Stimulated activated CD8-positive, alpha-beta memory T cell treated with anti-CD3 and anti-CD28 coated beads, Interleukin-12 subunit alpha, Interleukin-12 subunit beta, amount 100 ng/mL, for 1 hour (primary cell): ENCODE measurements at regions not wholly inside any gene's neighbourhood (a gene's known extent, or its start where the extent isn't known, plus 50 kb on each side); places are given as distances from the start of the nearest gene placed in this dataset.
A peak's percentile ranks its signal among the peaks of the same experiment; 100 is the strongest.
"Not testable (repeated sequence)": the region's sequence is repeated elsewhere in the genome, so short reads cannot be mapped to it uniquely, and the experiment has no call there.

ENCODE experiments used
- DNase-seq: peaks from one replicate; pipeline ENCODE4 v3.0.0-alpha.2; 2020; ENCODE audit warnings: low read depth

DNA sequence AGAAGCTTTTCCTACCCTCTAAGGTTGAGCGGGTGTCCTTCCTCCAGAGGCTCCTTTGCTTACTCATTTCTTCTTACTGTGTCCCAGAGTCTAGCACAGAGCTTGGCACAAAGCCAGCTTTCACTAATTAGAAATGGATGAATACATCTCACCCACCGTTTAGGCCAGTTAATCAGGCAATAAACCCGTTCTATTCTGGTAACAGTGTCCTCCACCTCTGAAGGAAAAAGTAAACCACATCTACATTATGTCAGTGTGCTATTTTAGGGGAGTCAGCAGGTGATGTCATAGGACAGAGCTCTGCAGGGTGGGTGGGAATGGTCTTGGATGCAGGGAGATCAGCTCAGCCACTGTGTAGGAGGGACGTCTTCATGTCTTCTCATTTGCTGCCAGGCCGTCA lies 109.2 kb downstream of the OSTF1 start:
- no peak for DNase-seq

DNA sequence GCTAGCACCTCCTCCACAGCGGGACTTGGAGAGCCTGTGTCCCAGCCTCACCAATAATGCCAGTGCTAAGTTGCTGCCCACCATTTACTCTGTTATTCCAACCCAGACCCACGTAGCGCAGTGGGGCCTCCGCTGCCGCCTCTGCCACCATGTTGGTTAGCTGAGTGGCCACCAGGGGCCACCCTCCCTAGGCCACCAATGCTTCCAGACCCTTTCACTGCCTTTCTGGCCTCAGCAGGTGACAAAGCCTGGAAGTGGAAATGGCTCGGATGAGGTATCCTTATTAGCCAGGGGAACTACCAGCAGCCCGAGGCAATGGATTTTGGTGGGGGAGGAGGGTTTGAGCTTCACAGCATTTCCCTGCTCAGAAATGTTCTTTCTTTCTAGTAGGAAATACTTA lies 110.1 kb downstream of the OSTF1 start:
- DNase-seq: no peak

DNA sequence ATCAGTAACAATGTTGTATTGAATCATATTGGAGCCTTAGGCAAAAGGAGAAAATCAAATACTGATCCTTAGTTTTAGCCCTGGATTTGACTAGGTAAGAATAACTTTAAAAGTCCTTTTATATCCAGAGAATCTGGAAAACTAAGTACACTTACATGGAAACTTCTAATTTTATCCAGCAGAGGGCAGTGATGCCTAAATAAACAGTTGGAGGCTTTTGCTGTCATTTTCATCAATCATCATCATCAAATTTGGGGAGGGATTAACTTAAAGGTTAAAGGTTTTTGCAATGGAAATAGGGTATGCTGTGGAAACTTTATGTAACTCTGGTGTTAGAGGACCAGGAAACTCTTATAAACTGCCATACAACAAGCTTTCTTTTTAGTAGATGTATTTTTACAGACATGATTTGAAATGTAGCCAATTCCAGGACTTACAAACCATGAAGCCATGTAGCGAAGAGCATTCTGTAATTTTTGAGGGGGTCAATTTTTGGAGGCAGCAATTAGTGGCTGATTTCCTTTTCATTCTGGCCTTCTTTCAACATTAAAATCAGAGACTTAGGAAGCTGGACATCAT lies 112.7 kb downstream of the OSTF1 start:
- DNase-seq: no peak

DNA sequence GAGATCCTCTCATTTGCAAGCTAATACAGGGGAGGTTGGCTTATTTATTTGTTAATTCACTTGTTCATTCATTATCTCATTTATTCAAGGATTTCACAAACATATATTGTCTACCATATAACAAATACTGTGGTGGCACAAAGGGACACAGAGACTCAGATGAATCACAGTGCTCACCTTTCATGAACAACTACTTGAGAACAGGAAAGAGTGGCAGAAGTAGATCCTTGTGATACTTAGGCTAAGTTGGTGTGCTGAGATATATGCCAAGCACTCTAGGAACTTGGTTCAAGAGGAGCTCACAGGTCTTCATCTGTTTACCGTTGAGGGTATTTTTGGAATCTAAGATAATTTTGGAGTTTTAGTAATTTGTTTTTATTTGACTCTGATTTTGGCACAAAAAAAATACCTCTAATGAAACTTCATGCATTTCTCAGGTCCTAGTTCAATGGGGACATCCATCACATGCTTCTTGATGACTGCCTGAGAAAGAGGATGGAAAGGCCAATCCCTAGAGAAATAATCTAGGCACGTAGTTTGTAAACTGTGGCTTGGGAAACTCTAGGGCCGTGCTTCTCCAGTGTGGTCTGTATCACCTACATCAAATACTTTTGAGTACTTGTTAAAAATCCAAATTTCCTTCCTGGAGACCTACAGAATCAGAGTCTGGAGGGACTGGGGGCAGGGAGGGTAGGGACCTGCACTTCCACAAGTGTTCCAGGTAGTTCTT lies 113.3 kb downstream of the OSTF1 start:
- no peak for DNase-seq

DNA sequence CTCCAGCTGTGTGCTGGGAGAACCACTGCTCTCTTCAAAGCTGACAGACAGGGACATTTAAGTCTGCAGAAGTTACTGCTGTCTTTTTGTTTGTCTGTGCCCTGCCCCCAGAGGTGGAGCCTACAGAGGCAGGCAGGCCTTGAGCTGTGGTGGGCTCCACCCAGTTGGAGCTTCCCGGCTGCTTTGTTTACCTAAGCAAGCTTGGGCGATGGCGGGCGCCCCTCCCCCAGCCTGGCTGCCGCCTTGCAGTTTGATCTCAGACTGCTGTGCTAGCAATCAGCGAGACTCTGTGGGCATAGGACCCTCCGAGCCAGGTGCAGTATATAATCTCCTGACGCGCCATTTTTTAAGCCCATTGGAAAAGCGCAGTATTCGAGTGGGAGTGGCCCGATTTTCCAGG lies 119.7 kb downstream of the OSTF1 start:
- not testable (repeated sequence) for DNase-seq

DNA sequence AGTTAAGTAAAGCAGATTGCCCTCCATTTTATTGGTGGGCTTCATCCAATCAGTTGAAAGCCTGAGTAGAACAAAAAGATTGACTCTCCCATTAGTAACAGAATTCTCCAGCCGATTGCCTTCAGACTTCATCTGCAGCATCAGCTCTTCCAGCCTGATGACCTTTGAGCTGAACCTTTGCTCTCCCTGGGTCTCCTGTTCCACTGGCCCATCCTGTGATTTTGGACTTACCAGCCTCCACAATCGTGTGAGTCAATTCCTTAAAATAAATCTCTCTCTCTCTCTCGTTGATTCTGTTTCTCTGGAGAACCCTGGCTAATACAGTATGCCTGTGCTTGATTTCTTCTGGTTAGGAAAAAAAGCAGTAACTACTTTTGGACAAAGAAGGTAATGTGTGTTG lies 121.9 kb downstream of the OSTF1 start:
- no peak for DNase-seq

DNA sequence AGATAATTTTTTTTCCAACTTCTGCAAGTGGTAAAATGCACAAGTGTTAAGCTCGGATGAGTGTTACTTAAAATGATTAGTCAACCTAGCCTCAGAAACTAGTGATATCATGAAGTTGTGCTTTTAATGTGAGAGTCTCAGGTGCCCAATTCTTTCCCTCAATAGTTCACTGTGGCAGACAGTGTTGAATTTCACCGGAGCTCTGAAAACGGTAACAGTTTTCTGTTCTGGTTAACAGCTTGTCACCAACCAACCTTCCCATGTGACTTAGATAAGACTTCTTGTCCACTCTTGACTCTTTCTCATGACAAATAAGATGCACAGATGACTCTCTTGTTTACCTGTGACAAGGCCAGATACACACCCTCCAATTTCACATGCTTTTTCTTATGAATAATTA lies 125.5 kb downstream of the OSTF1 start:
- no peak for DNase-seq

DNA sequence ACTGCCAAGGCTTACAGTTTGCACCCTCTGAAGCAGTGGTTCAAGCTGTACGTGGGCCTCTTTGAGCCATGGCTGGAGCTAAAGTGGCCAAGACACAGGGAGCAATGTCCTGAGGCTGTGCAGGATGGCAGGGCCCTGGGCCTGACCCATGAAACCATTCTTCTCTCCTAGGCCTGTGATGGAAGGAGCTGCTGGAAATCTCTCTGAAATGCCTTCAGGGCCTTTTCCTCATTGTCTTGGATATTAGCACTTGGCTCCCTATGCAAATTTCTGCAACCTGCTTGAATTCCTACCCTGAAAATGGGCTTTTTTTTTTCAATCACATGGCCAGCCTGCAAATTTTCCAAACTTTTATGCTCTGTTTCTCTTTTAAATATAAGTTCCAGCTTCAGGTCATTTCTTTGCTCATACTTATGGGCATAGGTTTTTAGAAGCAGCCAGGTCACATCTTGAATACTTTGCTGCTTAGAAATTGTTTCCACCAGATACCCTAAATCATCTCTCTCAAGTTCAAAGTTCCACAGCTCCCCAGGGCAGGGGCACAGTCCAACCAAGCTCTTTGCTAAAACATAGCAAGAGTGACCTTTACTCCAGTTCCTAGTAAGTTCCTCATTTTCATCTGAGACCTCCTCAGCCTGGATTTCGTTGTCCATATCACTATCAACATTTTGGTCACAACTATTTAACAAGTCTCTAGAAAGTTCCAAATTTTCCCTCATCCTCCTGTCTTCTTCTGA lies 138.3 kb downstream of the OSTF1 start:
- DNase-seq: no peak

DNA sequence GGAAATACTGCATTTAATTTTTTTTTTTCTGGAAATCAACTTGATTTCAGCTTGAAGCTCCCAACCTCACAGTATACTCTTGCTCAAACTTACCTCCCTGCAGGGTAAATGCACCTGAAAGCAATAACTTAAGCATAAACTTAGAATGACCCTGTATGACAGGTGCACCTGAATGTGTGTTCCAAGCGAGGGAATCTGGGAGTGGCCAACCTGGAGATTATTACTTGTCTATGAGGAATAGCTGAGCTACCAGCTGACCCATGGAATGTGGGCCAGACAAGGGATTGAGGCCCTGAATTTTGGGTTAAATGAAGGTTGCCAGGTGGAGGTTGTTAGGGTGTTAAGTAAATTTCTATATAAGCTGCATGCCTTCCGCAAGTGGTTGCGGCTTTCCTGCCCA lies 140.6 kb downstream of the OSTF1 start:
- DNase-seq: no peak

DNA sequence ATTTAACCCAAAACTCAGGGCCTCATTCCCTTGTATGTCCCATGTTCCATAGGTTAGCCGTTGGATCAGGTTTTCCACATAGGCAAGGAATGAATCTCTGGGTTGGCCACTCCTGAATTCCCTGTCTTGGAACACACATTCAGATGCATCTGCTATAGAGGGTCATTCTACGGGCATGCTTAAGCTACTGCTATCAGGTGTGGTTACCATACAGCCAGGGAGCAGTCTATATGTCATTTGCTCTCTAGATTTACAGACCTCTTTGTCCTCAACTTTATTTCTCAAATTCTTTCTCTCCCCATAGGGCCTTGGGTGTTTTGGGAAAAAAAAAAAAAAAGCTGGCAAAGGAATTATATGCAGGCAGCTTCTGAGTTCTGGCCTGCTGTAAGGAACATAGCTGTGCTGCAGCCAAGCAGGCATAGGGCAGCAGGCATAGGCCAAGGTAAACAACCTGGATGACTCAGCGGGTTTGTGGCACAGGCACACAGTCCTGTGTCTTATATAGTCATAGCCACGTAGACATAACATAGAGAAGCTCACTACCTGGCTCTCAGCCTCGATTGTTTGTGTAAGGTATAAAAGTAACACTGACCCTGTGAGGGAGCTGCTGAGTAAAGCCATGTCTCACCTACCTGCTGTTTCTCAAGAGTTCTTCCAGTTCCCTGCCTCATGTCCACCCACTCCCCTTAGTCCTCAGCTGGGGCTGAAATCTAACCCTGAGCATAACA lies 141.5 kb downstream of the OSTF1 start:
- no peak for DNase-seq

DNA sequence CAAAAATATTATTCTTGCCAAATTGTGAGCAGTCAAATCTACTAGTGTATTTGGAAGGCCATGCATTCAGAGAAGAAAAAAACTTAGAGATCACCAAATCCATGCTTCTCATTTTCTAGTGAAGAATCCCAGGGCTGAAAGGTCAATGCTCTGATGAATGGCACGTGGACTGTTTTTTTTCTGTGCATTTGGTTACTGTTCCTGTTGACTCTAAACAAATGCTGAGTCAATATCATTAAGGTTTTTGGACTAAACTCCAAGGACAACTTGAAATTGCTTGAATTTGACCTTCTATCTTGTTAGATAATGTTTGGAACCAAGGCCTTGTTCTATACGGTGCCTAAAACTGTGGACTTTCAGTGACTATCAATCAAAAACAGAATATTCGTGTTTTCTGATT lies 142.2 kb downstream of the OSTF1 start:
- no peak for DNase-seq

DNA sequence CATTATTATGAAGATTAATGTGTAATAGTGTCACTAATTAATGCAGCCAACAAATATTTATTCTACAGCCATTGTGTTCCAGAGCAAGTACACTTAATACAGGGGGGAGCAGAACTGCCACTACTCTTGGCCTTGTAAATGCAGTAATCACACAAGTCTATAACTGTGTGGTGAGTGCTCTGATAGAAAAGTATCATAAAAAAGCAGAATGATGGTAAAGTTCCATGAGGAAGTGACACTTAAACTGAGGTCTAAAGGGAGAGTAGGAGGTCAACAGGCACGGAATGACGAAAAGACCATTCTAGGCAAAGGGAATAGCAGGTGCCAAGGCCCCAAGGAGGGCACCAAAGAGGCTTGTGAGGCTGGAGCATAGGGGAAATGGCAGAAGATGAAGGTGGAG lies 142.9 kb downstream of the OSTF1 start:
- DNase-seq: no peak

DNA sequence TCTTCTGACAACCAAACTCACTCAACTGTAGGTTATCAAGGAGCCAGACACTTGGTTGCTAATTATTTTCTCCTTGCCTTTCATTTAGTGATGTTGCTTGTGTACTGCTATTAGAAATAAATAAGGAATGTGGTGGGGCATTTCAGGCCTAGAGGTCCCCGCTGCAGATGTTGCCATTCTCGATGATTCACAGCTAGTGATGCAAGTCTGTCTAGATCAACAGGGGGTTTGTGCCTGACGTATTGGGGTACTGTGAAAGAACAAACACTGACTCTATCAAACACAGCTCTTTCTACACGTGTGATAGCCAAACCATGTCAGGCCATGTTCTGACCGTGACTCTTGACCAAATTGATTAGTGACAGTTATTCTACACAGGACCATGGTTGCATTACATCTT lies 144.7 kb downstream of the OSTF1 start:
- DNase-seq: no peak

DNA sequence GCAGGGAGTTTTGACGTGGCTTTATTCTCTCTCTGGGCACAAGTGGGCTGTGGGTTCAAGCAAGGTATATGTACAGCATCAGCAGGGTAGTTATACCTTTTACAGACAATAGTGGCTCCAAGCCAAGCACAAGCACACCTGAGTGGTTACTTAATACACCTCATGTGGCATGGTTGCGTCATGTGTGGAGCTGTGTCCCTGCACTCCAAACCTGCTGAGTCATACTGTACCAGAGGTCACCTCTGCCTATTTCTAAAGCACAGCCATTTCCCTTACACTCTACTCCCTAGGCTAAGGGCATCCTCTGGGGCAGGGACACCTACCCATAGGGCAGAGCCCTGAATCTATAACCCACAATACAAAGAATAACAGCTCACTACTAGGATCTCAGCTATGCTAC lies 147.3 kb downstream of the OSTF1 start:
- no peak for DNase-seq

DNA sequence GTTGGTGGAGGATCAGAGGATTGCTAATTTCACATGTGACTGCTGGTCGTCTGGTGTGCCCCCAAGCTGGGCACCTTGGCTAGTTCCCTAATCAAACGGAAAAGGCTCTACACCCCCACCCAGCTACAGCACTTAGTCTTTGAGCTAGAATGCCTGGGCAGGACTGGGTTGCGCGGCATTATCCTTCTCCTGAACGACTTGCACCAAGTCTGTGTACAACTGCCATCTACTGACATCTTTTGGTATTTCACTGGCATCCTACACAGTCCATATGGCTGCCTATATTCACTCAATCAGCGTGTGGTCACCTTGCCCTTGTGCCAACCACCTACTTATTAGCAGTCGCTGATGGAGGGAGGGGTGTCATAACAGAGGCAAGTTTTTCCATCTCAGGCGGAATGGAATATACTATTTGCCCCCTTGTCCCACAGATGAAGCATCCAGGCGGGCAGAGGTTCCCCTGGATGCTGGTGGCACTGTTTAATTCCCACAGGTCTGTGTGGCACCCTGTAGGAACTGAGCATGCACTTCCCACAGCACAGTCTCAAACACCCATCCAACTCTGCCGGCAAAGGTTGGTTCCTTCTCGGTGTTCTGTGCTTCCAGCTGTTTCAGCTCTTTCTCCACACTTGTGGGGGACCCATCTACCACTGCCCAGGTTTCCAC lies 150.1 kb downstream of the OSTF1 start:
- DNase-seq: peak; percentile 13

DNA sequence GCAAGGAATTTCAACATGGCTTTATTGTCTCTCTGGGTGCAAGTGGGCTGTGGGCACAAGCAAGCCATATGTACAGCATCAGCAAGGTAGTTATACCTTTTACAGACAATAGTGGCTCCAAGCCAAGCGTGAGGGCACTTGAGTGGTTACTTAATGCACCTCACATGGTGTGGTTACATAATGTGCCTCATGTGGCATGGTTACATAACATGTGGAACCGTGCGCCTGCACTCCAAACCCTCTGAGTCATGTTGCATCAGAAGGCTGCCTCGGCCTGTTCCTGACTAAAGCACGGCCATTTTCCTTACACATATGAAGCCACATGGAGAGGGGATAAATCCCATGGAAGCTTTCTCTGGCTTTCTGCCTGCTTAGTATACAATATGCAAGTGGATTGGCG lies 150.9 kb downstream of the OSTF1 start:
- DNase-seq: no peak

DNA sequence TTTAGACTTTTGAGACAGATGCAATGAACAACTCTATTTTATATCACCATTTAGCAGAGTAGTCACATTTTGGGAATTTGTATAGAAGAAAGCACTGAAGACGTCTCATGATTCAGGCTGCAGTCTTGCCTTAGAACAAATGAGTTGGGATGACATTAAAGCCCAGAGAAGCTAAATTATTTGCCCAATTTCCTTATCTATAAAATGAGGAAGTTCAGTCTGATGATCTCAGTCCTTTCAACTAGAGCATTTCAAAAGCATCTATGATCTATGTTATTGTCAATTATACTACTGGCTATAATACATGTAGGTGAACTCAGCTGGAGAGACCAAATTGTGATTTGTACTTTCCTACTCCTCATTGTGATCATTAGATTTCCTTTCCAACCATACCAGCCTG lies 154.1 kb downstream of the OSTF1 start:
- DNase-seq: no peak

DNA sequence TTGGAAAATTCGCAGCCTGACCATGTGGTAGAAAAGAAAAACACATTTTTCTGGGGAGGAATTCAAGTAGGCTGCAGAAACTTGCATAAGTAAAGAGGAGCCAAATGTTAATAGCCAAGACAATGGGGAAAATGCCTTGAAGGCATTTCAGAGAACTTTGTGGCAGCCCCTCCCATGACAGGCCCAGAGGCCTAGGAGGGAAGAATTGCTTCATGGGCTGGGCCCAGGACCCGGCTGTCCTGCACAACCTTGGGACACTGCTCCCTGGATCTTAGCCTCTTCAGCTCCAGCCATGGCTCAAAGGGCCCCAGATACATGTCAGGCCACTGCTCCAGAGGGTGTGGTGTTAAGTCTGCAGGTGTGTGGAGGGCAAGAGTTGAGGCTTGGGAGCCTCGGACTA lies 158.6 kb downstream of the OSTF1 start:
- no peak for DNase-seq

DNA sequence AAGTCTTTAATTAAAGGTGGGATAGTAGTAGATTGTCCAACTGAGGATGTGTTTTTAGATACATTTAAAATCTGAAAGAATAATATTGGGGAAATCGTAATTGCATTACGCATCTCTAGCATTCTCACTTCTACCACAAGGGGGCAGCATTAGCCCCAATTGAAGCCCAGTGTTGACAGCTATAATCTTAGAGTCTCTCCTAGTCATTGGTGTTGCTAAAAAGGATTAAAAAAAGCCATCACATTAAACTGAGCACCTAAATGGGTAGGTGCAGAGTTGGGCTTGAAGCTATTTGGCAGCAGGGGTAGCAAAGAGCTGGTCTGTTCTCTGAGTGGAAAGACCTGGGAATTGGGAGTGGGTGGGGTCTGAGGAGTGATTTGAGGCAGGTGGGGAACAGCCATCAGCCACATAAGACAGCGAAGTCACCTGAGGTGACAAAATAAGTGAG lies 177.2 kb downstream of the OSTF1 start:
- DNase-seq: peak; percentile 22

DNA sequence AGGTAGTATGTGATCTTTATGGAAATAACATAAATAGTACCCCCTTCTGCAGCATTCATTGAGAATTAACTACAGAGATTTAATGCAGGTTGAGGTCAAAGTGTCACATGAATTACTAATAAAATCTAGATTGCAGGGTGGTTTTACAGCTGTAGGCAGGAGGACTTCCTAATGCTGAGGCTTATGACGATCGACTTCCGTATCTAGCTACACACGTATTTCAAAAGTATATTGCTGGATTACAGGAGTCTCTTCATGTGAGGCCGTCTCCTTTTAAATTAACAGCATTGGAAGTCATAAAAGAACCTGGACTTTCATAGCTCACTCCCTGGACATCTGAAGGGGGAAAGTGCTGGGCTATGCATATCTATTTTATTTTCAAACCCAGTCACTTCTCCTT lies 180.9 kb downstream of the OSTF1 start:
- no peak for DNase-seq

DNA sequence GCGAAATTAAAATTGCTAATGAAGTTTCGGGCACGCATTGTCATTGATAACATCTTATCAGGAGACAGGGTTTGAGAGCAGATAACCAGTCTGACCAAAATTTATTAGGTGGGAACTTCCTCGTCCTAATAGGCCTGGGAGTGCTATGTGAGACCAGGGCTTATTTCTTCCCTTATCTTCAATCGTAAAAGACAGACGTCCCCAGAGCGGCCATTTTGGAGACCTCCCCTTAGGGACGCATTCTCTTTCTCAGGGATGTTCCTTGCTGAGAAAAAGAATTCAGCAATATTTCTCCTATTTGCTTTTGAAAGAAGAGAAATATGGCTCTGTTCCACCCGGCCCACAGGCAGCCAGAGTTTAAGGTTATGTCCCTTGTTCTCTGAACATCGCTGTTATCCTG lies 184.7 kb downstream of the OSTF1 start:
- not testable (repeated sequence) for DNase-seq

DNA sequence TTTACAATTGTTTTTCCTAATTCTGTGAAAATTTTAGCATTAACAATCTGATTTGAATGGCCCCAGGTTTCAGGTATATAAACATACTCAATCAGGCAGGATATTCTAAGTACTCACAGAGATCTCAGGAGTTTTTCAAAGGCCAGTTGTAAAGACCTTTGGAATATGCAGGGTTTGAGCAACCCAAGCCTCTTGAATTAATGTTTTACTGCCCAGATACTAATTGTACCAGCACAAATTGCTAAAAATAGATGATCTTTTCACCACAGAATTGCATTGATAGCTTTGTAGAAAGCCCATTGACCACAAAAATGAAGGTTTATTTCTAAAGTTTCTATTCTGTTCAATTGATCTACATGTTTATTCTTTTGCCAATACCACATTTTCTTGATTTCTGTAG lies 186.5 kb downstream of the OSTF1 start:
- DNase-seq: no peak
